SK-N-MC (cell line): ENCODE measurements at regions not wholly inside any gene's neighbourhood (a gene's known extent, or its start where the extent isn't known, plus 50 kb on each side); places are given as distances from the start of the nearest gene placed in this dataset.

Experiments used
- EZH2 ChIP-seq: fragments of 200-600 bp; sonication (generic); IDR thresholded peaks from one replicate; pipeline ENCODE4 v1.6.1; 2017; ENCODE audit warnings: antibody characterized with exemption
- POLR2AphosphoS5 ChIP-seq: IDR thresholded peaks from 2 replicates; pipeline ENCODE4 v1.6.1; 2012; ENCODE audit warnings: mild to moderate bottlenecking, low read depth, low read length, borderline replicate concordance

DNA sequence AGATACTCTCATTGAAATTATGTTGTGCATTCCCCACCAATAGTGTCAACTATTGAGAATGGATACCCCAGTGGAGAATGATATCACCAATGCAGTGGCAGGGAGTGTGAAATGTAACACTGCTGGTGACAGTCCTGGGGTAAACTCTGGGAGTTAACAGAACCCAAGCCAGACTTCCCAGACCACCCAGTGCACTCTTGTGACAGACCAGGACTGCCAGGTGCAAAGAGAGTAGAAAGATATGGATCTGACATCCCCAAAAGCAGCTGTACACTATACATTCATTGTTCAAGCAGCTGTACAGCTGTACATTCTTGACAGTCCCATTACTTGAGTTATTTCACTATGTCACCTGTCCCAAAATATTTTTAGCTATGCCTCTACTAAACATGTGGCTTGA, 886.6 kb downstream of the DIAPH3 start:
- no peak for TF ChIP-seq EZH2
- TF ChIP-seq POLR2AphosphoS5 = no peak
